ENCODE measurements at regions not wholly inside any gene's neighbourhood (a gene's known extent, or its start where the extent isn't known, plus 50 kb on each side); places are given as distances from the start of the nearest gene placed in this dataset.

DNA sequence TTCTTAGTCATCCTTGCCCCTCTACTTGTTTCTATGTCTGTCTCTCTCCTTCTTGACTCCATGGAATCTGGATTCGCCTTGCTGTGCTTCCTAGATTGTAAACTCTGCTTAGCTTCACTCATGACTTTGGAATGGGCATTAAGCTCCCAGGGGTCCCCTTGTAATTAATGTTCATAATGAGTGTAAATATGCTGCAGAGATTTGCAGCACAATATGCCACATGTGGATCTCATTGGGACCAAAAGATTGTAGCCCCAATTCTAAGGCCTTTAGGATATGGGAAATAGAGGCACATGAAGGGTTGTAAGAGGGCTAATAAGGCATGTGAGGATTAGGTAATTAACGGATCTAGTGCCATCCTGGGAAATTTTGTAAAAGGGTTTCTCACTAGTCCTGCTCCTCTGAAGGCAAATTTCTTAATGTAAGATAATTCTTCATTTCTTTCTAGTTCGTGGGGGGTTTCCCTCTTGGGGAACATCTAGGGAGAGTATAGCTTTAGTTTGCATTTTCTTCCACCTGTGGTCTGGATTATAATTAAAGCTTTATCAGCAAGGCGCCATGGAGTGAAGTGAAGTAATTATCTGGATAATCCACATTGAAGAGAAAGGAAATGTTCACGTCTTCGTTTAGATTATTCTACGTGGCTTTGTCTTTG is 659.2 kb upstream of the PLXNA2 start:
- H3K27ac ChIP-seq: no peak overlapping the region
- H3K36me3 ChIP-seq: no peaks in the 10 kb centered on the region
- 93% methylated on average over 7 of the region's 7 CpGs for WGBS, 2 donors
- TF ChIP-seq, protein P1, sequence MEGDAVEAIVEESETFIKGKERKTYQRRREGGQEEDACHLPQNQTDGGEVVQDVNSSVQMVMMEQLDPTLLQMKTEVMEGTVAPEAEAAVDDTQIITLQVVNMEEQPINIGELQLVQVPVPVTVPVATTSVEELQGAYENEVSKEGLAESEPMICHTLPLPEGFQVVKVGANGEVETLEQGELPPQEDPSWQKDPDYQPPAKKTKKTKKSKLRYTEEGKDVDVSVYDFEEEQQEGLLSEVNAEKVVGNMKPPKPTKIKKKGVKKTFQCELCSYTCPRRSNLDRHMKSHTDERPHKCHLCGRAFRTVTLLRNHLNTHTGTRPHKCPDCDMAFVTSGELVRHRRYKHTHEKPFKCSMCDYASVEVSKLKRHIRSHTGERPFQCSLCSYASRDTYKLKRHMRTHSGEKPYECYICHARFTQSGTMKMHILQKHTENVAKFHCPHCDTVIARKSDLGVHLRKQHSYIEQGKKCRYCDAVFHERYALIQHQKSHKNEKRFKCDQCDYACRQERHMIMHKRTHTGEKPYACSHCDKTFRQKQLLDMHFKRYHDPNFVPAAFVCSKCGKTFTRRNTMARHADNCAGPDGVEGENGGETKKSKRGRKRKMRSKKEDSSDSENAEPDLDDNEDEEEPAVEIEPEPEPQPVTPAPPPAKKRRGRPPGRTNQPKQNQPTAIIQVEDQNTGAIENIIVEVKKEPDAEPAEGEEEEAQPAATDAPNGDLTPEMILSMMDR (IDR thresholded peaks at IDR 0.05): no peak
- peaks cover 0 to 4% (median 0%) of the 10 kb centered on the region in 7 donors for H3K27me3 ChIP-seq
- H3K9me3 ChIP-seq: peaks cover 0 to under 1% (median 0%) of the 10 kb centered on the region in 11 donors
- DNase-seq (no peak), ATAC-seq (no peak)
- no peak overlapping the region for H3K4me3 ChIP-seq
- intact Hi-C loops (cut with DNase I): no loop called here
- H3K4me1 ChIP-seq: no peaks in the 10 kb centered on the region

- H3K36me3 ChIP-seq: no peaks in the 10 kb centered on the region
Measured at GRCh38 chr1:208907790-208908189, 663.6 kb upstream of the PLXNA2 start.

DNA sequence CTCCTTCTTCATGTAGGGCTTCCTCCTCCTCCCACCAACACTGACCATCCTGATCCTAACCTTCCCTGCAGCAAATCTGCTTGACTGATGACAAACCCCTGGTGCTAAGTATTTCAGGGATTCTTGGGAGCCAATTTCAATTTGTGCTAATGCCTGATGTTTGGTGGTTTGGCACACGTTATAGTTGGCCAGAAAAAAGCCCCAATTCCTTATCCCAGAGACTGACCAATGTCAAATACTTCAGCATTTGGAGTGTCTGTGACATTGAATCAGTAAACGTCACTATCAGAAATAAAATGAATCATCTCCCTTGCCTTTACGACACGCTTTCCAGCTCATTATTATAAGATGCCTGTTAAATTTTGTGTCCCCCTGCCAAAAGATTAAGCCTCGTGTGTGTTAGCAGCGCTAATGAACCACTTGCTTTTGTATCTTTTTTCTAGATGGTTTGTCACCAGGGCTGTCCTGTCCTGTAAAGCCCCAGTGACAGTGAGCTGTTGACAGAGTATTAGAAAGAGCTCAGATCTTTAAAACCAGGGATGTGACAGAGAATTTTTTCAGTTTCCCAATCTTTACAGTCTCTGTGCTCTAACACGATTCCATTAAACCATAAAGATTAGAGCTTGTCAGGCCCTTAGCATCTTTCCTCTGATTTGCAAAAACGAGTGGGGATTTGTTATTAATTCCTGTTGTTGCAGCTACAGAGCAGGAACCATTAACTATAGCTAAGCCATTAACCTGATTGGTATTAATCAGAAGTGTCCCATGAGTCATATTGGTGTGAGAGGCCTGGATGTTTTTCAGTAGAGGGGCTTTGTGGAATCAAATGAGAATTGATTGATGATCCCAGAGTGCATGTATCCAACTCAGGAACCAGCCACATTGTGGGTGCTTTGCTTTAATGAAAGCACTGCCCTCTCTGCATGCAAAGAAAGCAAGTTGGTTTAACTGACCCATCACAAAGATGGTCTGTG is 665.1 kb upstream of the PLXNA2 start:
- Histone ChIP-seq H3K4me3 (no peak overlapping the region), H3K9me3 (peaks cover 0 to 12% (median 0%) of the 10 kb centered on the region in 11 donors), H3K27ac (no peak overlapping the region), H3K36me3 (no peaks in the 10 kb centered on the region), H3K4me1 (no peaks in the 10 kb centered on the region), H3K27me3 (peaks cover 0 to 4% (median 0%) of the 10 kb centered on the region in 7 donors)
- no peak for ATAC-seq
- WGBS, 2 donors: 48% methylated on average over 8 of the region's 8 CpGs
- intact Hi-C loops (cut with DNase I): no loop called here
- TF ChIP-seq, protein P1 (IDR thresholded peaks at IDR 0.05): no peak
- no peak for DNase-seq

More at GRCh38 chr1:208907790-208908189, 663.6 kb upstream of the PLXNA2 start:
- peak in 1 of 8 donors; percentile 42 for ATAC-seq
- TF ChIP-seq, protein P1 (IDR thresholded peaks at IDR 0.05): no peak
- peaks cover 0 to 6% (median 0%) of the 10 kb centered on the region in 11 donors for H3K9me3 ChIP-seq
- H3K4me1 ChIP-seq: no peaks in the 10 kb centered on the region
- H3K4me3 ChIP-seq: no peak overlapping the region
- 59 to 62% methylated on average over 4 of the region's 4 CpGs for WGBS, 2 donors
- peaks cover 0 to 4% (median 0%) of the 10 kb centered on the region in 7 donors for H3K27me3 ChIP-seq
- no peak for DNase-seq
- intact Hi-C loops (cut with DNase I): no loop called here
- no peak overlapping the region for H3K27ac ChIP-seq

GRCh38 chr1:208910161-208910560 is 666.0 kb upstream of the PLXNA2 start:
- DNase-seq (no peak), ATAC-seq (no peak)
- TF ChIP-seq, protein P1 (IDR thresholded peaks at IDR 0.05): no peak
- peaks cover 0 to 4% (median 0%) of the 10 kb centered on the region in 7 donors for H3K27me3 ChIP-seq
- H3K4me3 ChIP-seq: no peak overlapping the region
- no peaks in the 10 kb centered on the region for H3K36me3 ChIP-seq
- H3K4me1 ChIP-seq: no peaks in the 10 kb centered on the region
- H3K9me3 ChIP-seq: peaks cover 0 to 12% (median 0%) of the 10 kb centered on the region in 11 donors
- no peak overlapping the region for H3K27ac ChIP-seq
- intact Hi-C loops (cut with DNase I): no loop called here

All from heart right ventricle (tissue), 16 donors.